ENCODE measurements at regions not wholly inside any gene's neighbourhood (a gene's known extent, or its start where the extent isn't known, plus 50 kb on each side); places are given as distances from the start of the nearest gene placed in this dataset.

DNA sequence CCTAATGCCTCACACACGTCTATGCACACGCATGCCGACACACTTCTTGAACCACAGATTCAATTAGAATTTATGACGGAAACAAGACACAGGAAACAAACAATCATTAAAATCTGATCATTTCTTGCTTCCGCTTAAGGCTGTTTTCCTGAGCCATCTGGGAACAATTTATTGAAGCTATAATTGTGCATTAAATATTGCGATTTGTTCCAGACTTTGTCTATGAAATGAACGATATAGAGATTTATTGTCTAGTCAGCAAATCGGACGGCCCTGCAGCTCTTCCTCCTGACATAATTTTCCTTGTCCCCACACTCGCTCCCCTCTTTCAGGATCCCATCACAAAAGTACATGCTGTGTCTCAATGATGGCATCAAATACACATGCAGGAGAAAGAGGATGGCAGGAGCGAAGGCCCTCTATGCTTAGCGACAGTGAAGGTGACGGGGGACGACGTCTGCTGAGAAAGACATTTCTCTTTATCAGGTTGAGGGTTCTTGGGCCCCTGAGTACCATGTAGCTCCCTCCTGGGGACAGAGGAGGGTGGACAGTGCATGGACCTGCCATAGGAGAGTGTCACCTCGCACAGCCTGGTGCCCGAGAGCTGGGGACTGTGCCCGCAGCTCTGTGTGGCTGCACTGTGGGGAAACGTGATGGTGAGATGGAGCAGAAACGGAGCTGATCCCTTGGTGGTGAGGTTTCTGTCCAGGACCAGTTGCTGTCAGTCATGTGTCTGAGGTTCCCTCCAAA lies 157.3 kb downstream of the ACKR3 start:
- H3K9me3 ChIP-seq (replicated peaks; ENCODE audit: low read length): no peaks in the 10 kb centered on the region
- H3K9ac ChIP-seq (ENCODE audit: low read depth, low read length): no peak overlapping the region
- no peaks in the 10 kb centered on the region for H3K4me1 ChIP-seq (ENCODE audit: control insufficient read depth, insufficient read depth, low read length)
- H3K27me3 ChIP-seq (ENCODE audit: control insufficient read depth, insufficient read depth, low read length): peaks cover 16% of the 10 kb centered on the region
- H3K4me2 ChIP-seq (ENCODE audit: low read length): no peak overlapping the region
- H3K36me3 ChIP-seq (ENCODE audit: insufficient read depth, low read length): no peaks in the 10 kb centered on the region
- H3K4me3 ChIP-seq (ENCODE audit: low read length): no peak overlapping the region

DNA sequence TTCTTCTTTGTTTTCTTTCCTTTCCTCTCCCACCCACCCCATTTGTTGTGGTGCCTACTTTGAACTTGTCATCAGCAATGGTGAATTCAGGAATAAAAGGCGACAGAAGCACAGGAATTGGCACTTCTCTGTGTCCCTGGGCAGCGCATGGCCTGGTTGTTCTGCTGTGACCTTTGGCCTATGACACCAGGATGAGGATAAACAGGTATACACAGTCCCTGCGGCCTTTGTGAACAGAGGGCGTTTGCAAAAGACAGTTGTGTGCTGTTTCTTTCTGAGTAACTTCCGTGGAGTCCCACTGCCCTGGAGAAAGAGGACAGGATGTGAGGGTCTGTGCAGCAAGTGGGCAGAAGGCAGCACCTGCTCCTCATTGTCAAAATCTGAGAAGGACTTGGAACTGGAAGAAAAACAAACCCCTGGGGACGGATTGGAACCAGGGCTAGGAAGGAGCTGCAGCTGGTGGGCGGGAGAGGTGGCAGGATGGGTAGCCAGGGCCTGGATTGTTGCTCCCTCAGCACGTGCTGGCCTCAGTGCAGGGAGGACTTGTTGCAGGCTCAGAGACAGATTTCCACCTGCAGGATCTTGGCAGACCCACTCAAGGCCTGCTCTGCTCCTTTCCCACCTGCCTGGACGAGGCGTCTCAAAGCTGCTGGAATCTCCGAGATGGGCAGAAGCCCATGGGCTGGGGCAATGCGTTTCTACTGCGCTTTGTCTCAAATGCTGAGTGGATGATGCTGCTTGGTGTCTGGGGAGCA lies 159.5 kb downstream of the ACKR3 start:
- H3K27me3 ChIP-seq (ENCODE audit: control insufficient read depth, insufficient read depth, low read length): peaks cover 31% of the 10 kb centered on the region
- no peaks in the 10 kb centered on the region for H3K4me1 ChIP-seq (ENCODE audit: control insufficient read depth, insufficient read depth, low read length)
- no peak overlapping the region for H3K4me2 ChIP-seq (ENCODE audit: low read length)
- no peaks in the 10 kb centered on the region for H3K36me3 ChIP-seq (ENCODE audit: insufficient read depth, low read length)
- no peak overlapping the region for H3K9ac ChIP-seq (ENCODE audit: low read depth, low read length)
- no peaks in the 10 kb centered on the region for H3K9me3 ChIP-seq (replicated peaks; ENCODE audit: low read length)
- H3K4me3 ChIP-seq (ENCODE audit: low read length): no peak overlapping the region

- H3K4me1 ChIP-seq (ENCODE audit: control insufficient read depth, insufficient read depth, low read length): no peaks in the 10 kb centered on the region
- H3K9me3 ChIP-seq (replicated peaks; ENCODE audit: low read length): no peaks in the 10 kb centered on the region
- H3K9ac ChIP-seq (ENCODE audit: low read depth, low read length): no peak overlapping the region
- no peaks in the 10 kb centered on the region for H3K36me3 ChIP-seq (ENCODE audit: insufficient read depth, low read length)
- H3K4me2 ChIP-seq (ENCODE audit: low read length): no peak overlapping the region
- no peak overlapping the region for H3K4me3 ChIP-seq (ENCODE audit: low read length)
- peaks cover 38% of the 10 kb centered on the region for H3K27me3 ChIP-seq (ENCODE audit: control insufficient read depth, insufficient read depth, low read length)
These were observed 160.8 kb downstream of the ACKR3 start for GRCh38 chr2:236730393-236730792.

DNA sequence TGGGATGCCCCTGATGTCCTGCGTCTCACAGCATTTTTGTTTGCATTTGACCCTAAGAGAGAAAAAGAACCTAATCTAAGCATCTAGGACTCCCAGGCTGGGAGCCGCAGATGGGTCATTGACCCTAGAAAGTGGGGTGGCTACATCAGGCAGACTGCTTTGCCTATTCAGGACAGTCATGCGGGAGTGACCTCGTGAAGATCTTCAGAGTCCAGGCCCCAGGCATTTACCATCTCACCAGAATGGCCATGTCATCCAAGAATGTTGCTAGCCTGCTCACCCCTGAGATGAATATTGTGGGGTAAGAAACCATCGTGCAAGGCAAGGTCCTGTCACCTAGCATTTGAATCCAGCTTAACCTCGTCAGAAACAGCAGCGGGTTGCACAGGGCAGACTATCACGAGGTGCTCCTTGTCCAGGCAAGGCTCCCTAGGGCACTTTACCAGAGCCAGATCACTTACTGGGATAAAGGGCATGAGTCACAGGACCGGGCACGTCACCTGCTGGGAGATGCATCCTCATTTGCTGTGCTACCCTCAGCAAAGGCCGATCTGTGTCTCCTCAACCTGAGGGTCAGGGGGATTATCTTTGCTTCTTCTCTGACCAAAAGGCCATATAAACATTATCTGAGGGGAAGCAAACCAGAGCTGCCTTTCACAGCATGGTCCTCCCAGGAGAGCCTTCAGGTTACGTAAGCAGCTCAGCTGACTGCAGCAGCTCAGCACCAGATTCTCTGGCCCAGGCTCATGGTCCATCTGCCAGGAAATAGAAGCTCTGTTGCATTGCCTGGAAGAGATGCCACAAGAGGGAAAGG lies 162.3 kb downstream of the ACKR3 start:
- H3K9ac ChIP-seq (ENCODE audit: low read depth, low read length): no peak overlapping the region
- peaks cover 41% of the 10 kb centered on the region for H3K27me3 ChIP-seq (ENCODE audit: control insufficient read depth, insufficient read depth, low read length)

GRCh38 chr2:236733156-236733555 lies 163.5 kb downstream of the ACKR3 start:
- Histone ChIP-seq H3K4me1 (ENCODE audit: control insufficient read depth, insufficient read depth, low read length) (no peaks in the 10 kb centered on the region), H3K9me3 (replicated peaks; ENCODE audit: low read length) (no peaks in the 10 kb centered on the region), H3K27me3 (ENCODE audit: control insufficient read depth, insufficient read depth, low read length) (peaks cover 49% of the 10 kb centered on the region), H3K9ac (ENCODE audit: low read depth, low read length) (no peak overlapping the region), H3K4me3 (ENCODE audit: low read length) (no peak overlapping the region), H3K4me2 (ENCODE audit: low read length) (no peak overlapping the region), H3K36me3 (ENCODE audit: insufficient read depth, low read length) (no peaks in the 10 kb centered on the region)

More for the DNA sequence above, 162.3 kb downstream of the ACKR3 start:
- H3K4me3 ChIP-seq (ENCODE audit: low read length): no peak overlapping the region
- H3K4me2 ChIP-seq (ENCODE audit: low read length): no peak overlapping the region
- H3K9me3 ChIP-seq (replicated peaks; ENCODE audit: low read length): no peaks in the 10 kb centered on the region
- no peaks in the 10 kb centered on the region for H3K36me3 ChIP-seq (ENCODE audit: insufficient read depth, low read length)
- H3K4me1 ChIP-seq (ENCODE audit: control insufficient read depth, insufficient read depth, low read length): no peaks in the 10 kb centered on the region

DNA sequence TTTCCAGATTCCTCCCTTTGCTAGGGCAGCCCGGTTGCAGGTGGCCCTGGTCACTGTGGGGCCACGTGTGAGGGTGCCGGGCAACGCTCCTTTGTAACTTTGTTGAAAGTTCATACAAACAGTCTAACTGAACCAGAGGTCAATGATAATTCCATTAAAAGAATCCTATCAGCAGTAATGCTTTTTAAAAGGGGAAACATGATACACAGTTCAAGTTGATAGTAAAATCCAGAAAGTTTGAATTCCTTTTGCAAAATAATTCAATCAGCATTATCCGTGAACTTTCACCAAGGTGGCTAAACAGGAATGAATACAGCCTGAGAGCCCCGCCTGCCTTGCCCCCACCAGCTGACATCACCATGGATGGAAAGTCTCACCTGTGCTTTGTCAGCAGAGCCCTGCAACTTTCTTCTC lies 166.2 kb downstream of the ACKR3 start:
- no peaks in the 10 kb centered on the region for H3K9me3 ChIP-seq (replicated peaks; ENCODE audit: low read length)
- no peaks in the 10 kb centered on the region for H3K36me3 ChIP-seq (ENCODE audit: insufficient read depth, low read length)
- H3K27me3 ChIP-seq (ENCODE audit: control insufficient read depth, insufficient read depth, low read length): peaks cover 59% of the 10 kb centered on the region
- no peak overlapping the region for H3K4me3 ChIP-seq (ENCODE audit: low read length)
- H3K4me1 ChIP-seq (ENCODE audit: control insufficient read depth, insufficient read depth, low read length): no peaks in the 10 kb centered on the region
- no peak overlapping the region for H3K4me2 ChIP-seq (ENCODE audit: low read length)
- H3K9ac ChIP-seq (ENCODE audit: low read depth, low read length): no peak overlapping the region

GRCh38 chr2:236738030-236738429 lies 168.4 kb downstream of the ACKR3 start:
- Histone ChIP-seq H3K9me3 (replicated peaks; ENCODE audit: low read length) (no peaks in the 10 kb centered on the region), H3K4me3 (ENCODE audit: low read length) (no peak overlapping the region), H3K27me3 (ENCODE audit: control insufficient read depth, insufficient read depth, low read length) (peaks cover 50% of the 10 kb centered on the region), H3K4me1 (ENCODE audit: control insufficient read depth, insufficient read depth, low read length) (peaks cover 3% of the 10 kb centered on the region), H3K4me2 (ENCODE audit: low read length) (no peak overlapping the region), H3K9ac (ENCODE audit: low read depth, low read length) (no peak overlapping the region), H3K36me3 (ENCODE audit: insufficient read depth, low read length) (no peaks in the 10 kb centered on the region)

GRCh38 chr2:236738896-236739295 lies 169.3 kb downstream of the ACKR3 start:
- H3K9me3 ChIP-seq (replicated peaks; ENCODE audit: low read length): no peaks in the 10 kb centered on the region
- no peak overlapping the region for H3K4me3 ChIP-seq (ENCODE audit: low read length)
- peaks cover 42% of the 10 kb centered on the region for H3K27me3 ChIP-seq (ENCODE audit: control insufficient read depth, insufficient read depth, low read length)
- H3K4me2 ChIP-seq (ENCODE audit: low read length): no peak overlapping the region
- H3K4me1 ChIP-seq (ENCODE audit: control insufficient read depth, insufficient read depth, low read length): peaks cover 11% of the 10 kb centered on the region
- no peak overlapping the region for H3K9ac ChIP-seq (ENCODE audit: low read depth, low read length)
- no peaks in the 10 kb centered on the region for H3K36me3 ChIP-seq (ENCODE audit: insufficient read depth, low read length)

- Histone ChIP-seq H3K9ac (ENCODE audit: low read depth, low read length) (no peak overlapping the region), H3K36me3 (ENCODE audit: insufficient read depth, low read length) (no peaks in the 10 kb centered on the region), H3K27me3 (ENCODE audit: control insufficient read depth, insufficient read depth, low read length) (peaks cover 41% of the 10 kb centered on the region), H3K9me3 (replicated peaks; ENCODE audit: low read length) (no peaks in the 10 kb centered on the region), H3K4me3 (ENCODE audit: low read length) (no peak overlapping the region), H3K4me2 (ENCODE audit: low read length) (no peak overlapping the region), H3K4me1 (ENCODE audit: control insufficient read depth, insufficient read depth, low read length) (peaks cover 18% of the 10 kb centered on the region)
These were observed 170.0 kb downstream of the ACKR3 start for GRCh38 chr2:236739663-236740062.

GRCh38 chr2:236740506-236740905 lies 170.9 kb downstream of the ACKR3 start:
- Histone ChIP-seq H3K9me3 (replicated peaks; ENCODE audit: low read length) (no peaks in the 10 kb centered on the region), H3K36me3 (ENCODE audit: insufficient read depth, low read length) (no peaks in the 10 kb centered on the region), H3K4me2 (ENCODE audit: low read length) (no peak overlapping the region), H3K4me1 (ENCODE audit: control insufficient read depth, insufficient read depth, low read length) (peaks cover 27% of the 10 kb centered on the region), H3K27me3 (ENCODE audit: control insufficient read depth, insufficient read depth, low read length) (peaks cover 35% of the 10 kb centered on the region), H3K4me3 (ENCODE audit: low read length) (no peak overlapping the region), H3K9ac (ENCODE audit: low read depth, low read length) (no peak overlapping the region)

All from skeletal muscle satellite cell (primary cell).